DND-41 (cell line): ENCODE measurements at regions not wholly inside any gene's neighbourhood (a gene's known extent, or its start where the extent isn't known, plus 50 kb on each side); places are given as distances from the start of the nearest gene placed in this dataset.
"Not testable (repeated sequence)": the region's sequence is repeated elsewhere in the genome, so short reads cannot be mapped to it uniquely, and the experiment has no call there.

Experiments used
- EZH2 ChIP-seq: IDR thresholded peaks from 3 replicates; pipeline ENCODE4 v1.6.1; 2012; ENCODE audit warnings: borderline replicate concordance, low read depth, mild to moderate bottlenecking, moderate library complexity, low read length, inconsistent platforms; ENCODE audit not compliant: severe bottlenecking
- TF ChIP-seq, protein P1 (sequence below): IDR thresholded peaks from 2 replicates; pipeline ENCODE4 v1.5.1; 2012; ENCODE audit warnings: borderline replicate concordance, low read length, moderate library complexity, mild to moderate bottlenecking; ENCODE audit not compliant: poor library complexity, severe bottlenecking; ENCODE audit errors: extremely low read depth

DNA sequence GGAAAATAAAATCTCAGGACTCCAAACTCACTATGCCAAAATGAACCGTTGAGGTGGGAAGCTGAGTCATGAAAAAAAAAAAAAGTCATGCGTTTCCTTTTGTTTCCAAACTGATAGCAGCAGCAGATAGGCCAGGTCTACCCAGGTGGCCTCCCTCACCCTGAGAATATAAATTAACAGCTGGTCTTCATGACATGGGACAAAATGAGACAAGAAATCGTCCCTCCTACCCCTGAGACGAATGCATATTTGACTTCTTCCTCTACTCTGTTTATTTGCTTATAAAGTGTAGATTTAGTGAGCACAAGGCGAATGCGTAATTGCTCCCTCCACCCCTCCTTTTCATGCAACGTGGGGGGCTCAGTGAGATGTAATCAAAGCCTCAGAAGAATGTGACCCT lies 204.3 kb downstream of the TMEM121 start:
- TF ChIP-seq, protein P1, sequence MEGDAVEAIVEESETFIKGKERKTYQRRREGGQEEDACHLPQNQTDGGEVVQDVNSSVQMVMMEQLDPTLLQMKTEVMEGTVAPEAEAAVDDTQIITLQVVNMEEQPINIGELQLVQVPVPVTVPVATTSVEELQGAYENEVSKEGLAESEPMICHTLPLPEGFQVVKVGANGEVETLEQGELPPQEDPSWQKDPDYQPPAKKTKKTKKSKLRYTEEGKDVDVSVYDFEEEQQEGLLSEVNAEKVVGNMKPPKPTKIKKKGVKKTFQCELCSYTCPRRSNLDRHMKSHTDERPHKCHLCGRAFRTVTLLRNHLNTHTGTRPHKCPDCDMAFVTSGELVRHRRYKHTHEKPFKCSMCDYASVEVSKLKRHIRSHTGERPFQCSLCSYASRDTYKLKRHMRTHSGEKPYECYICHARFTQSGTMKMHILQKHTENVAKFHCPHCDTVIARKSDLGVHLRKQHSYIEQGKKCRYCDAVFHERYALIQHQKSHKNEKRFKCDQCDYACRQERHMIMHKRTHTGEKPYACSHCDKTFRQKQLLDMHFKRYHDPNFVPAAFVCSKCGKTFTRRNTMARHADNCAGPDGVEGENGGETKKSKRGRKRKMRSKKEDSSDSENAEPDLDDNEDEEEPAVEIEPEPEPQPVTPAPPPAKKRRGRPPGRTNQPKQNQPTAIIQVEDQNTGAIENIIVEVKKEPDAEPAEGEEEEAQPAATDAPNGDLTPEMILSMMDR, result not testable (repeated sequence)
- TF ChIP-seq EZH2, result not testable (repeated sequence)
